ENCODE measurements at regions not wholly inside any gene's neighbourhood (a gene's known extent, or its start where the extent isn't known, plus 50 kb on each side); places are given as distances from the start of the nearest gene placed in this dataset.

DNA sequence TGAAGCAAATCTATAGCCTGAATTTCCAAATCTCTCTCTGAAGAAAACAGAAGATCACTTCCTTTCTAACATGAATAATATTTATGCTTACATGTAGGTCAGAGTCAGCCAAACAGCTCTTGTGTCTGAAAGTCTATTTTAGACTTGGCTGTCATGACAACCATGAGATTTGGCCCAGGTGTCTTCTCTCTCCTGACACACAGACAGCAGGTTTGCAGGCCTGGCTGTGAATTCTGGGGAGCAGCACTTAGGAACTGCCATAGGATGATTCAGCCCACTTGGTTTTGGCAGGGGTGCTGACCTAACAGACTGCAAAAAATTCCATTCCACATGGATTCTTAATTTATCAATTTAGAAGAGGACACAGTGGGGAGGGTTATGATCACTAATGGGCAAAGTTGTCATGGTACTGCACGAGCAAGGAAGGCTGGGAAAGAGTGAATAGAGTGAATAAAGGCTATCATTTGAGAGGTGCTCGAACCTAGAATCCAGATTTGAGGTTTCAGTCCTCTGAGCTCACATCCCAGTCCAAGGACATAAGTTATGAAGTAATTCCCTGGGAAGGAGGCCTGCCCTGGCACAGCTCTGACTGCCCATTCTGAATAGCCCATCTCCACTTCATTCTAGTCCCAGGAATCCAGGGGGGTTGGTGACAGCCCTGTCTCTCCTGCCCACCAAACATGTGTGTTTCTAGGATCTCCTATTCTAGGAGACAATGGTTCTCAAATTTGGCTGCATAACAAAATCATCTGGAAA is 453.9 kb upstream of the TRIB2 start:
- H3K27me3 ChIP-seq (ENCODE audit: control insufficient read depth in 3 of 3, insufficient read depth in 3 of 3, low read length in 3 of 3), result no peaks in the 10 kb centered on the region
- no peaks in the 10 kb centered on the region for H3K9me3 ChIP-seq (ENCODE audit: control insufficient read depth in 3 of 3, low read length in 3 of 3)
- H3K9ac ChIP-seq (ENCODE audit: low read depth in 1 of 3, low read length in 3 of 3), result no peak overlapping the region
- peaks cover 4 to 14% (median 8%) of the 10 kb centered on the region in 3 donors for H3K4me1 ChIP-seq (ENCODE audit: control insufficient read depth in 3 of 3, insufficient read depth in 3 of 3, low read length in 3 of 3)
- H3K36me3 ChIP-seq (ENCODE audit: control insufficient read depth in 3 of 3, insufficient read depth in 3 of 3, low read length in 3 of 3), result no peaks in the 10 kb centered on the region
- H3K4me3 ChIP-seq (ENCODE audit: low read length in 3 of 3), result no peak overlapping the region
- no peak overlapping the region for H3K27ac ChIP-seq (ENCODE audit: low read depth, low read length)

DNA sequence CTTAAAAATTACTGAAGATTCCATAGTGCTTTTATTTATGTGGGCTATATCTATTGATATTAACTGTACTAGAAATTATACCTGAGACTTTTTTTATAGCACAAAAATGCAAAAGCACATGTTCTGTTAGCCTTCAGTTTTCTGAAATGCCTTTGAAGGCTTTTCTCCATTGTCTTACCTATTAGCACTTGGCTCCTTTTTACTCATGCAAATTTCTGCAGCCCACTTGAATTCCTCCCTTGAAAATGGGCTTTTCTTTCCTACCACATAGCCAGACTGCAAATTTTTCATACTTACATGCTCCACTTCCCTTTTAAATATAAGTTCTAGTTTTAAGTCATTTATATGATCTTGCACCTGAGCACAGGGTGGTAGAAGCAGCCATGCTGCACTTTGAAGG is 453.0 kb upstream of the TRIB2 start:
- Histone ChIP-seq H3K9me3 (ENCODE audit: control insufficient read depth in 3 of 3, low read length in 3 of 3) (no peaks in the 10 kb centered on the region), H3K4me3 (ENCODE audit: low read length in 3 of 3) (no peak overlapping the region), H3K27ac (ENCODE audit: low read depth, low read length) (no peak overlapping the region), H3K4me1 (ENCODE audit: control insufficient read depth in 3 of 3, insufficient read depth in 3 of 3, low read length in 3 of 3) (peaks cover 4 to 14% (median 8%) of the 10 kb centered on the region in 3 donors), H3K36me3 (ENCODE audit: control insufficient read depth in 3 of 3, insufficient read depth in 3 of 3, low read length in 3 of 3) (no peaks in the 10 kb centered on the region), H3K27me3 (ENCODE audit: control insufficient read depth in 3 of 3, insufficient read depth in 3 of 3, low read length in 3 of 3) (no peaks in the 10 kb centered on the region), H3K9ac (ENCODE audit: low read depth in 1 of 3, low read length in 3 of 3) (no peak overlapping the region)

DNA sequence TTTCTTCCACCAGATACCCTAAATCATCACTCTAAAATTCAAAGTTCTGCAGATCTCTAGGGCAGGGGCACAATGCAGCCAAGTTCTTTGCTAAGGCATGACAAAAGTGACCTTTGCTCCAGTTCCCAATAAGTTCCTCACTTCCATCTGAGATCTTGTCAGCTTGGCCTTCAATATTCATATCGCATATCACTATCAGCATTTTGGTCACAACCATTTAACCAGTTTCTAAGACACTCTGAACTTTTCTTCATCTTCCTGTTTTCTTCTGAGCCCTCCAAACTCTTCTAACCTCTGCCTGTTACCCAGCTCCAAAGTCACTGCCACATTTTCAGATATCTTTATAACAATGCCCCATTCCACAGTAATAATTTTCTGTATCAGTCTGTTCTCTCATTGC is 452.6 kb upstream of the TRIB2 start:
- Histone ChIP-seq H3K4me3 (ENCODE audit: low read length in 3 of 3) (no peak overlapping the region), H3K4me1 (ENCODE audit: control insufficient read depth in 3 of 3, insufficient read depth in 3 of 3, low read length in 3 of 3) (peaks cover 4 to 14% (median 8%) of the 10 kb centered on the region in 3 donors), H3K27ac (ENCODE audit: low read depth, low read length) (no peak overlapping the region), H3K27me3 (ENCODE audit: control insufficient read depth in 3 of 3, insufficient read depth in 3 of 3, low read length in 3 of 3) (no peaks in the 10 kb centered on the region), H3K9ac (ENCODE audit: low read depth in 1 of 3, low read length in 3 of 3) (no peak overlapping the region), H3K9me3 (ENCODE audit: control insufficient read depth in 3 of 3, low read length in 3 of 3) (no peaks in the 10 kb centered on the region), H3K36me3 (ENCODE audit: control insufficient read depth in 3 of 3, insufficient read depth in 3 of 3, low read length in 3 of 3) (no peaks in the 10 kb centered on the region)

DNA sequence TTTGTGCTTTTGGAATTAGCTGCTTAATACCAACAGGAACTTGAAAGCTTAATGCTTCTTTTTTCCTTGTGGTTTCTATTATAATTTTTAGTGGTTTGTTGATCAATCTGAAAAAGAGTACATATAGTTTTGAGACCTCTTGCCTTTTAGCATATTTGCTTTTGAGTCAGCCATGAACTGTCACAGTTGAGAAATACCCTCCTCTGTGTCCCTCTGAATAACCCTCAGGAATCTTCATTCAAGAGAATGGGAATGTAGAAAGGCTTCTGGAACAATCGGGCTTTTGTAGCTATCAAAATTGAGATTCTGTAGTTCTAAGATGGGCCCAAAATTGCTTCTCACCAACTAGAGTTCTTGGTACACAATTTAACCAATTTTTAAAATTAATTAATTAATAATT is 451.1 kb upstream of the TRIB2 start:
- H3K27me3 ChIP-seq (ENCODE audit: control insufficient read depth in 3 of 3, insufficient read depth in 3 of 3, low read length in 3 of 3), result no peaks in the 10 kb centered on the region
- no peak overlapping the region for H3K9ac ChIP-seq (ENCODE audit: low read depth in 1 of 3, low read length in 3 of 3)
- H3K4me1 ChIP-seq (ENCODE audit: control insufficient read depth in 3 of 3, insufficient read depth in 3 of 3, low read length in 3 of 3), result peaks cover 4 to 14% (median 8%) of the 10 kb centered on the region in 3 donors
- H3K9me3 ChIP-seq (ENCODE audit: control insufficient read depth in 3 of 3, low read length in 3 of 3), result no peaks in the 10 kb centered on the region
- H3K4me3 ChIP-seq (ENCODE audit: low read length in 3 of 3), result no peak overlapping the region
- no peak overlapping the region for H3K27ac ChIP-seq (ENCODE audit: low read depth, low read length)
- H3K36me3 ChIP-seq (ENCODE audit: control insufficient read depth in 3 of 3, insufficient read depth in 3 of 3, low read length in 3 of 3), result no peaks in the 10 kb centered on the region

DNA sequence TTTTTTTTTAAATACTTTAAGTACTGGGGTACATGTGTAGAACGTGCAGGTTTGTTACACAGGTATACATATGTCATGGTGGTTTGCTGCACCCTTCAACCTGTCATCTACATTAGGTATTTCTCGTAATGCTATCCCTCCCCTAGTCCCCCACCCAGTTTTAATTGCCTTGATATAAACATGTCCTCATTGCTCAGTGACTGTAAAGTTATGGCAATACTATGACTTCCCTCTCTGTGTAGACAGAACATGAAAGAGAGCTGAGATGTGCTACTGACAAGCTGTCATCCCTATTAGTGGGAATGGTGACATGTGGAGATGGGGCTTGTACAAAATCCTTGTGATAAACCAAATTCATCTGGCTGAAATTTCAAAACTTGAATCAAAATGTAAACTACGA is 449.7 kb upstream of the TRIB2 start:
- Histone ChIP-seq H3K9me3 (ENCODE audit: control insufficient read depth in 3 of 3, low read length in 3 of 3) (no peaks in the 10 kb centered on the region), H3K27ac (ENCODE audit: low read depth, low read length) (no peak overlapping the region), H3K4me1 (ENCODE audit: control insufficient read depth in 3 of 3, insufficient read depth in 3 of 3, low read length in 3 of 3) (peaks cover 2 to 11% (median 8%) of the 10 kb centered on the region in 3 donors), H3K36me3 (ENCODE audit: control insufficient read depth in 3 of 3, insufficient read depth in 3 of 3, low read length in 3 of 3) (no peaks in the 10 kb centered on the region), H3K27me3 (ENCODE audit: control insufficient read depth in 3 of 3, insufficient read depth in 3 of 3, low read length in 3 of 3) (no peaks in the 10 kb centered on the region), H3K4me3 (ENCODE audit: low read length in 3 of 3) (no peak overlapping the region), H3K9ac (ENCODE audit: low read depth in 1 of 3, low read length in 3 of 3) (no peak overlapping the region)

DNA sequence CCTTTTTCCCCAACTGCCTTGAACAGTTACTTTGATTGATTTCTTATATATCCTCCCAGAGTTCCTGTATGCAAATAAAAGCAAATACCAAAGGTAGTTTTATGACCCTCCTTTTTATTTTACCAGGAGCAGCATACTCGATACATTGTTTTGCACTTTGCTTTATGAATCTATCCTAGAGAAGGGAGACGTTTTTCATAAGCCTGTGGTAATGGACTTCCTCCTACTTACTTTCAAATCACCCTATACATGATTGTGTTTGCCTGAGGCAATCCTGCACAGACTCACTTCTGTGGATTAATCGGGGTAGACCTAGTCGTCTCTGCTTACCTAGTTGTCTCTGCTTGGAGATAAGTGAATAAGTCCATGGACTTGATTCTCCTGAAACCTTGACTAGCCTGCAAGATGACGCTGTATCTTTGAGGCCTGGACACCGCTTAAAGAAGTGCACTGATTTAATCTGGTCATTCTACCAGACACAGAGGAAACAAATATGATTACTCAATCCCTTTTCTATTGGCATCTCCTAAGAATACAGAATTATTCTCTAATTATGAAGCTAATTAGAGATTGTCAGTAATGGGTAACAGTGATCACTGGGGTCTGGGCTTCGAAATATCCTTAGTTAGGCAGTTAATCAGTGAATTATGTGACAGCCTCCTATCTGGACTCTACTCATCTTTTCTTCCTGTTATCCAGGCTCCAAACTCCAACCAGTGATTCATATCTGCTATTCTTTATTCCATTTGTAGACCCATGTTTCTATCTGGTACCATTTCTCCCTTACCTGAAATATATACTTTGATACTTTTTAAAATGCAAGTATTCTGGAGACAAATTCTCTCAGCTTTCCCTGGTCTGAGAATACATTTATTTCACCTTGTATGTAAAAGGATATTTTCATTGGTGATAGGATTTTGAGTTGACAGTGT is 447.4 kb upstream of the TRIB2 start:
- no peaks in the 10 kb centered on the region for H3K4me1 ChIP-seq (ENCODE audit: control insufficient read depth in 3 of 3, insufficient read depth in 3 of 3, low read length in 3 of 3)
- H3K9me3 ChIP-seq (ENCODE audit: control insufficient read depth in 3 of 3, low read length in 3 of 3), result no peaks in the 10 kb centered on the region
- no peak overlapping the region for H3K9ac ChIP-seq (ENCODE audit: low read depth in 1 of 3, low read length in 3 of 3)
- H3K27ac ChIP-seq (ENCODE audit: low read depth, low read length), result no peak overlapping the region
- no peaks in the 10 kb centered on the region for H3K36me3 ChIP-seq (ENCODE audit: control insufficient read depth in 3 of 3, insufficient read depth in 3 of 3, low read length in 3 of 3)
- H3K4me3 ChIP-seq (ENCODE audit: low read length in 3 of 3), result no peak overlapping the region
- H3K27me3 ChIP-seq (ENCODE audit: control insufficient read depth in 3 of 3, insufficient read depth in 3 of 3, low read length in 3 of 3), result no peaks in the 10 kb centered on the region

DNA sequence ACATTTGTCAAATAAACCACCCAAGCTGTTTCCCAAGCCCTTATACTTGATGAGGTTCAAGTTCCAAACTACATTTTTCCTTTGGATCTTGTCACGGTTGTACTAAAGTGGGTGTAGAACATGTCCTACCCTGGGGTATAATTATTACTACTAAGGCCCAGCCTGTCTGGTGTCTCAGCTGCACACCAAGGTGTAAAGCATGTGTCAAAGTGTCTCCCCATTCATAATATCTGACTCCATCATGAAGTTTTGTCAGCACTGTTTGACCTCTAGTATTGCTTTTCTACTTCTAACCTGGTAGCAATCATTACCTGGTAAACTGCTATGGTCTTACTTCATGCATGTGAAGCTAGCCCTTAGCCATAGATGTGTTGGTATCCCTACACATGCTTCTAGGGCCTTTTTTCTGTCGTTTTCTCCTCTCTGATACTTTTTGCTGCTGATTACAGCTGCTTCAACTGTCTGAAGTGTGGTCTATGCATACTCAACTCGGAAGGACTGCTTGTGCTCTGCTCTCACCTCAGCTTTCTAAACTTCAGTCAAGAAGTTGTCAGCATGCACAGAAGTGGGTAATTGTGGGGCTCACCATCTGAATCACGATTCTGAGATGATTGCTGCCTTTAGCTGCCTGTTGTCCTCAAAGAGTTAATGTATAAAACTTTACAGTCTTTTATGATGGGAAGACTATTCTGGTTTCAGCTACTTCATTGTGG is 445.7 kb upstream of the TRIB2 start:
- no peaks in the 10 kb centered on the region for H3K9me3 ChIP-seq (ENCODE audit: control insufficient read depth in 3 of 3, low read length in 3 of 3)
- H3K36me3 ChIP-seq (ENCODE audit: control insufficient read depth in 3 of 3, insufficient read depth in 3 of 3, low read length in 3 of 3), result no peaks in the 10 kb centered on the region
- H3K27me3 ChIP-seq (ENCODE audit: control insufficient read depth in 3 of 3, insufficient read depth in 3 of 3, low read length in 3 of 3), result no peaks in the 10 kb centered on the region
- H3K4me1 ChIP-seq (ENCODE audit: control insufficient read depth in 3 of 3, insufficient read depth in 3 of 3, low read length in 3 of 3), result no peaks in the 10 kb centered on the region
- H3K9ac ChIP-seq (ENCODE audit: low read depth in 1 of 3, low read length in 3 of 3), result no peak overlapping the region
- H3K4me3 ChIP-seq (ENCODE audit: low read length in 3 of 3), result no peak overlapping the region
- no peak overlapping the region for H3K27ac ChIP-seq (ENCODE audit: low read depth, low read length)

DNA sequence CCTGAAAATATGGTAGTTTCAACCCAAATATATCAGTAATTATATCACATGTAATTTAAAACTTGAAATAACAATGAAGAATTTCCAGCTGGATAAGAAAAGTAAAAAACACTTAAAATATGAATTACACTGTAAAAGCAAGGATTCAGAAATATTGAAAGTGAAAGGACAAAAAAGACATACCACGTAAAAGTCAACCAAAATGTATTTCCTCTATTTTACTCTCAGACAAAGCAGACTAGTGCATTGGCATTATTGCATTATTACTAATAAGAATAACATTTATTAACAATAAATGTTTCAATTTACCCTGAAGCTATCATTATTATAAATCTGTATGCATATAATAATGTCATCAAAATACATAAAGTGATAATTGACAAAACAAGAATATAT is 445.1 kb upstream of the TRIB2 start:
- H3K9ac ChIP-seq (ENCODE audit: low read depth in 1 of 3, low read length in 3 of 3), result no peak overlapping the region
- H3K27ac ChIP-seq (ENCODE audit: low read depth, low read length), result no peak overlapping the region
- H3K4me3 ChIP-seq (ENCODE audit: low read length in 3 of 3), result no peak overlapping the region

DNA sequence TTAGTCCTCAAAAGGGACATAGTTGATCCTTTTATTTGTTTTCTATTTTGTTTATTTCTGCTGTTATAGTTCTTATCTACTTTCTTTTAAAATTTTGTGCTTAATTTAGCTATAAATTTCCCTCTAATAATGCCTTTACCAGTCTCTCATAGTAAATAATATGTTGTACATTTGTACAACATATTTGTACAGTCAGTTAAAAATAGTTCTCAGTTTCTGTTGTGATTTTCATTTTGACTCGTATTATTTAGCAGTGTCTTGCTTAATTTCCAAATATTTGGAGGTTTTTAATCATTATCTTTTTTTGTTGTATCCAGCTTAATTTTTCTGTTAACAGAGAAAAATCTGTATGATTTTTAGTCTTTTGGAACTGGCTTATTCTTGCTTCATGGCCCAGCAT is 443.6 kb upstream of the TRIB2 start:
- no peaks in the 10 kb centered on the region for H3K9me3 ChIP-seq (ENCODE audit: control insufficient read depth in 3 of 3, low read length in 3 of 3)
- no peak overlapping the region for H3K9ac ChIP-seq (ENCODE audit: low read depth in 1 of 3, low read length in 3 of 3)
- no peak overlapping the region for H3K4me3 ChIP-seq (ENCODE audit: low read length in 3 of 3)
- no peaks in the 10 kb centered on the region for H3K27me3 ChIP-seq (ENCODE audit: control insufficient read depth in 3 of 3, insufficient read depth in 3 of 3, low read length in 3 of 3)
- H3K27ac ChIP-seq (ENCODE audit: low read depth, low read length), result no peak overlapping the region
- no peaks in the 10 kb centered on the region for H3K4me1 ChIP-seq (ENCODE audit: control insufficient read depth in 3 of 3, insufficient read depth in 3 of 3, low read length in 3 of 3)
- no peaks in the 10 kb centered on the region for H3K36me3 ChIP-seq (ENCODE audit: control insufficient read depth in 3 of 3, insufficient read depth in 3 of 3, low read length in 3 of 3)

More for the DNA sequence above, 445.1 kb upstream of the TRIB2 start:
- no peaks in the 10 kb centered on the region for H3K27me3 ChIP-seq (ENCODE audit: control insufficient read depth in 3 of 3, insufficient read depth in 3 of 3, low read length in 3 of 3)
- H3K4me1 ChIP-seq (ENCODE audit: control insufficient read depth in 3 of 3, insufficient read depth in 3 of 3, low read length in 3 of 3), result no peaks in the 10 kb centered on the region
- H3K36me3 ChIP-seq (ENCODE audit: control insufficient read depth in 3 of 3, insufficient read depth in 3 of 3, low read length in 3 of 3), result no peaks in the 10 kb centered on the region
- no peaks in the 10 kb centered on the region for H3K9me3 ChIP-seq (ENCODE audit: control insufficient read depth in 3 of 3, low read length in 3 of 3)

Data from skeletal muscle tissue (tissue), 3 donors.